ENCODE measurements at regions not wholly inside any gene's neighbourhood (a gene's known extent, or its start where the extent isn't known, plus 50 kb on each side); places are given as distances from the start of the nearest gene placed in this dataset.

GRCh38 chr9:13762209-13762608, 482.7 kb upstream of the MPDZ start:
- no peak for TF ChIP-seq CTCF (conservative IDR thresholded peaks at IDR 0.05; ENCODE audit: low read depth, low read length)
- H3K4me3 ChIP-seq (ENCODE audit: low read depth, low read length): no peak overlapping the region

DNA sequence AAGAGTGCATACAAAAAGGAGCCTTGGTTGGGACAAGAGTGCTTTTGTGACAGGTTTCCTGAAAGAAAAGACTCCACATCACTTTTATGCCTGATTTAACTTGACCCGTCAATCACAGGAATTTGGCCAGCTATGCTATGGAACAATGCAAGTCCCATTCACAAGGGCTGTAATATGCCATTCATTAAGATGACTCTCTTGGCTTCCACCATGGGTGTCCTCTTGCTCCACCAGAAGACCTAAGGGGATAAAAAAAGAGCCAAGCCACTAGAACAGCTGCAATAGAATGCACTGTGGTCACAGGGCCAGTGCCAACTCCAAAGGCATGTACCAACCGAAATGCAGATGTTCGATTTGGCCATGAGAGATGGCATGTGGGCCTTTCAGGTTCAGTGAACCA, 480.1 kb upstream of the MPDZ start:
- no peak for TF ChIP-seq CTCF (conservative IDR thresholded peaks at IDR 0.05; ENCODE audit: low read depth, low read length)
- no peak for DNase-seq (ENCODE audit: low read depth)
- H3K4me3 ChIP-seq (ENCODE audit: low read depth, low read length): no peak overlapping the region

More at GRCh38 chr9:13762209-13762608, 482.7 kb upstream of the MPDZ start:
- no peak for DNase-seq (ENCODE audit: low read depth)

GRCh38 chr9:13758936-13759335, 479.4 kb upstream of the MPDZ start:
- no peak for DNase-seq (ENCODE audit: low read depth)
- TF ChIP-seq CTCF (conservative IDR thresholded peaks at IDR 0.05; ENCODE audit: low read depth, low read length): no peak
- H3K4me3 ChIP-seq (ENCODE audit: low read depth, low read length): no peak overlapping the region

GRCh38 chr9:13756943-13757342, 477.5 kb upstream of the MPDZ start:
- DNase-seq (ENCODE audit: low read depth): no peak
- no peak overlapping the region for H3K4me3 ChIP-seq (ENCODE audit: low read depth, low read length)
- no peak for TF ChIP-seq CTCF (conservative IDR thresholded peaks at IDR 0.05; ENCODE audit: low read depth, low read length)

DNA sequence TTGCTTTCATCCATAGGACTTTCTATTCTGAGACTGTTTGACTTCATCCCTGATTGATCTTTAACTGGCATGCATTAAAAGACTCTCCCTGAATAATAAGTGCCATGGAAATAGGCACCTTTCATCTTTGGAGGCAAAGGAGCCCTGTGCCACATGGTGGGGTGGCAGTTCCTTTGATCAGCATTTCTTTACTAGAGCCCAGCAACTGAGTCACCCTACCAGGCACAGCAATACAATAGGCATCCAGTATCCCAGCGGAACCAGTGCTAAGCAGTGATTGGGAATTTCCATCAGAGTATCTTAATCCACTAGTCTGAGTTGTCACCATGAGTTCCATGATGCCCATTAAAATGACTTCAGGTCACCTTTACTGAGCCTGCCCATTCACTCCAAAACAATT, 476.1 kb upstream of the MPDZ start:
- no peak for TF ChIP-seq CTCF (conservative IDR thresholded peaks at IDR 0.05; ENCODE audit: low read depth, low read length)
- H3K4me3 ChIP-seq (ENCODE audit: low read depth, low read length): no peak overlapping the region
- no peak for DNase-seq (ENCODE audit: low read depth)

DNA sequence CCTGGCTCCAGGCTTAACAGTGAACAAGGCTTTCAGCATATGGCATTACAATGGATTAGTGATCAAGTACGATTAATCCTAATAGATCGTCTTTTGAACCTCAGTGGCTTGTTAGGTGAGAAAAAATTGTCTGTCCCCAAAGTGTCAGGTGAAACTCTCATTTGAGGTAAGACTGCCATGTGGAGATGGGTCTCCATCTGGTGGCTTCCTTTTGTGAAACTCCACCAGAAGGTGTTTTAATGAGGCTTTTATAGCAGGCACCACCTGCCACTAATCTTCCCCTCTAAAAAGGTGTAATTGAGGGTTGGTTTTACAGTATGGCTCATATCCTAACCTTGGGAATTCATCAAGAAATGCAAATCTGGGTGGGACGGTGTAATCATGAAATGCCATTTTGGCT, 471.1 kb upstream of the MPDZ start:
- H3K4me3 ChIP-seq (ENCODE audit: low read depth, low read length): no peak overlapping the region
- no peak for TF ChIP-seq CTCF (conservative IDR thresholded peaks at IDR 0.05; ENCODE audit: low read depth, low read length)
- DNase-seq (ENCODE audit: low read depth): no peak

DNA sequence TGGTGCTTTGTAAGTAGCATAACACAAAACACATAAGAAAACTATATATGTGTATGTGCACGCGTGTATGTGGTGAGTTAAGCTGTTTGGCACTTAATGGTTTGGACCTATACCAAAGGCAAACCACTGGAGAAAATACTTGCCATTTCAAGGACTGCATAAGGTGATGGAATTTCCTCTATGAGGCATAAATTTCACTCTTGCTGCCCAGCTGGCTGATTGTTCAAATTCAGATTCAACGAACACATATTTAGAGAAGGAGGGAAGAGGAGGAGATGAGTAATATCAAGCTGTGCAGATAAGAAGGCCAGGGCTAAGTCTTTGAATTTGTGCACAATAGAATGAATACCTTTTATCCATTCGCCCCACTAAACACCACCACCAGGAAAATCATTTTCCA, 470.6 kb upstream of the MPDZ start:
- H3K4me3 ChIP-seq (ENCODE audit: low read depth, low read length): no peak overlapping the region
- peak; percentile 93 for DNase-seq (ENCODE audit: low read depth)
- TF ChIP-seq CTCF (conservative IDR thresholded peaks at IDR 0.05; ENCODE audit: low read depth, low read length): no peak

Data from choroid plexus epithelial cell (primary cell).